NB4 (cell line): ENCODE measurements at regions not wholly inside any gene's neighbourhood (a gene's known extent, or its start where the extent isn't known, plus 50 kb on each side); places are given as distances from the start of the nearest gene placed in this dataset.
"Not testable (repeated sequence)": the region's sequence is repeated elsewhere in the genome, so short reads cannot be mapped to it uniquely, and the experiment has no call there.

Experiments used
- DNase-seq: peaks from one replicate; pipeline ENCODE4 v3.0.0; 2010; ENCODE audit warnings: low read depth
- H3K4me3 ChIP-seq: one replicate; pipeline ENCODE4 v1.5.1; 2011; ENCODE audit warnings: mild to moderate bottlenecking, low read depth, low read length, moderate library complexity
- CTCF ChIP-seq: IDR thresholded peaks from one replicate; pipeline ENCODE4 v1.5.1; 2012; ENCODE audit warnings: low read depth, low read length
- MAX ChIP-seq: IDR thresholded peaks from 2 replicates; pipeline ENCODE4 v1.6.1; 2011; ENCODE audit warnings: low read depth, low read length
- MYC ChIP-seq: IDR thresholded peaks from 2 replicates; pipeline ENCODE4 v1.6.1; 2011; ENCODE audit warnings: low read depth, low read length
- POLR2A ChIP-seq: IDR thresholded peaks from 2 replicates; pipeline ENCODE4 v1.6.1; 2011; ENCODE audit warnings: mild to moderate bottlenecking; ENCODE audit not compliant: insufficient read length; ENCODE audit errors: extremely low read depth

- DNase-seq, result no peak
- TF ChIP-seq MYC (no peak), MAX (no peak), CTCF (no peak), POLR2A (no peak)
- H3K4me3 ChIP-seq, result no peak overlapping the region
These were observed 121.0 kb downstream of the PCDH10 start for GRCh38 chr4:133270021-133270570.

- TF ChIP-seq CTCF, result no peak
- no peak for TF ChIP-seq POLR2A
- no peak for TF ChIP-seq MAX
- TF ChIP-seq MYC, result no peak
- H3K4me3 ChIP-seq, result no peak overlapping the region
- DNase-seq, result no peak
These were observed 119.1 kb downstream of the PCDH10 start for GRCh38 chr4:133268205-133268604.

- H3K4me3 ChIP-seq, DNase-seq: not testable (repeated sequence)
These were observed 118.4 kb downstream of the PCDH10 start for GRCh38 chr4:133267506-133267905.

GRCh38 chr4:133266966-133267365 lies 117.9 kb downstream of the PCDH10 start:
- H3K4me3 ChIP-seq, DNase-seq: not testable (repeated sequence)

- DNase-seq, H3K4me3 ChIP-seq: not testable (repeated sequence)
These were observed 115.2 kb downstream of the PCDH10 start for GRCh38 chr4:133264251-133264650.

GRCh38 chr4:133263104-133263503 lies 114.0 kb downstream of the PCDH10 start:
- H3K4me3 ChIP-seq, result no peak overlapping the region
- no peak for TF ChIP-seq POLR2A
- TF ChIP-seq MYC, result no peak
- no peak for TF ChIP-seq MAX
- TF ChIP-seq CTCF, result no peak
- no peak for DNase-seq

- no peak for DNase-seq
- TF ChIP-seq CTCF, result no peak
- TF ChIP-seq MAX, result no peak
- no peak for TF ChIP-seq MYC
- no peak for TF ChIP-seq POLR2A
These were observed 98.8 kb downstream of the PCDH10 start for GRCh38 chr4:133247861-133248260.

GRCh38 chr4:133245226-133245625 lies 96.1 kb downstream of the PCDH10 start:
- no peak overlapping the region for H3K4me3 ChIP-seq
- TF ChIP-seq MYC (no peak), CTCF (no peak), POLR2A (no peak), MAX (no peak)
- DNase-seq, result no peak

More at GRCh38 chr4:133247861-133248260, 98.8 kb downstream of the PCDH10 start:
- H3K4me3 ChIP-seq, result no peak overlapping the region
